ENCODE measurements at regions not wholly inside any gene's neighbourhood (a gene's known extent, or its start where the extent isn't known, plus 50 kb on each side); places are given as distances from the start of the nearest gene placed in this dataset.
A peak's percentile ranks its signal among the peaks of the same experiment; 100 is the strongest.
"Not testable (repeated sequence)": the region's sequence is repeated elsewhere in the genome, so short reads cannot be mapped to it uniquely, and the experiment has no call there.

DNA sequence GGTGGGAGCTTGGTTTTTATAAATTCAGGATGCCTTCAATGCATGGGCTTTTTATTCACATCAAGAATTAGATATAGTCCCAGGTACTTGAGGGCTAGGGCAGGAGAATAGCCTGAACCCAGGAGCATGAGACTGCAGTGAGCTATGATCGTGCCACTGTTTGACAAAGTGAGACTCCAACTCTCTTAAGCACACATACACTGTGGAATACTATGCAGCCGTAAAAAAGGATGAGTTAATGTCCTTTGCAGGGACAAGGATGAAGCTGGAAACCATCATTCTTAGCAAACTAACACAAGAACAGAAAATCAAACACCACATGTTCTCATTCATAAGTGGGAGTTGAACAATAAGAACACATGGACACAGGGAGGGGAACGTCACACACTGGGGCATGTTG lies 470.0 kb downstream of the SETD4 start:
- not testable (repeated sequence) for DNase-seq

DNA sequence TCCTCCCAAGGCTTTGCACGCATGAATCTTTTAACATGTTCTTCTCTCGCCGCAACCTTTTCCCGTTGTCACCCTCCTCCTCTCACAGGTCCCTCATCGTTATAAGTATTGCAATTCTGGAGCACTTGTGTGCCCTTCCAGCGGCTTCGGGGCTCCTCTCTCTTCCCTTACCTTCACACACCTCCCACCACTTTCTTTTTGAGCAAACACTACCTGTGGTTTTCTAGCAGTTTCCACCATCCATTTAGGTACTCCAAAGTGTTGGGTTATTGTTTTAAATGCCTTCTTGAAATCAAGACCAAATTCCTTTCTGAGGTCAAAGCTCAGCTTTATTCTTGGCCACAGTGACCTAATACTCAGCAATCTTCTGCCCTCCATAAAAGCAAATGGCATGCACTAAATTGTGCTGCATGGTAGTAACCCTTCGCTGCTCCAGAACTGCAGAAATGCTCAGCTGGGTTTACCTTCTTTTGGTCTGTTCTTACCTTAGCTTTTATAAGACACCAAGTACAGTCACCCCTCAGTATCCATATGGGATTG lies 472.4 kb downstream of the SETD4 start:
- DNase-seq, result no peak

DNA sequence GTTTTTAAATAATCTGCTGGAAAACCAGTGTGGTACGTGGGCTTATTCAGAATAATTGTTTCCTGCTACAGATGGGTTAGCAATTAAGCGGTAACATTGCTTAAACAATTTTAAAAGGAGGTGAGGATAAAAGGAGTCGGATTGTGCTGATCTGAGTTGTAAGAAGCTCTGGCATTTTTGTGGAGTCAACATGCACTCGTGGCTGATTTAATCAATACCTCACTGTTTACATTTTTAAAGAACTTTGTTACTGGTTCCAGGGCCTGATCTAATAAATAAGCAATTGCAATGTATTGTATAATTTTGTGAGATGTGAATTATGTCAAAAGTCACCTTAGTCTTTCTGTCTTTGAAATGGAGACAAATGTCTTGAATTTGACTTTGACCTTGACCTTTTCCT lies 474.0 kb downstream of the SETD4 start:
- no peak for DNase-seq

DNA sequence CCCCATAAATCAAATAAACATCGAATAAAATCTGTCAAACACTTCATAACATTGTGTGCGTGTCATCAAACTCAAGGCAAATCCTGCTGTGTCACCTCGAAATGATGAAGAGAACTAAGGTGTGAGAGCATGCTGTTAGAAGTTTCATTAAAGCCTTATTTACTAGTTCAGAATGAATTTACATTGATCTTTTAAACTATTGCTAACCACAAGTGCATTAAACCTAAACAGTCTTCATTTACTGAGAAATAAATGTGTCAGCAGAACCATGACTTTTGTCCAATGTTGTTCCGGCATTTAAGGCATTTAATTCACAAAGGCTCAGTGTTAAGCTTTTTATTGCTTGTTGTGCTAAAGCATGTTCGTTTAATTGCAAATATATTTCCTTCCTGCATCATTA lies 474.4 kb downstream of the SETD4 start:
- no peak for DNase-seq

DNA sequence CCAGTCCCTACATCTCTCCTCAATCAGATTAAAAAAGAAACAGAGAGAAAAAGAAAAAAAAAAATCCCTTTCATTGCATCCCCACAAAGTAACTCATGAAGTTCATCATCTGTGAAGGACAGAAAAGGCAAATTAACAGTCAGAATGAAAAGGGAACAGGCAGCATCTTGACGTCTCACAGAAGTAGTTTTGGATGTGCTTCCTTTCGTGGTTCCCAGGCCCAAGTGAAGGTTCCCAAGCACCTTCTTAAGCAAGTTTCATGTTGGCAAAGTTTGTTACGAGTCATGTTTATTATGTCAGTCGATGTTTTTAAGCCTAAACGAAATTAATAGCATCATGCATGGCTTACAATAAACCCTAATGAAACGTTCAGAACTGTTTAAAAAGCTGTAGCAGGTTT lies 475.2 kb downstream of the SETD4 start:
- DNase-seq, result no peak

DNA sequence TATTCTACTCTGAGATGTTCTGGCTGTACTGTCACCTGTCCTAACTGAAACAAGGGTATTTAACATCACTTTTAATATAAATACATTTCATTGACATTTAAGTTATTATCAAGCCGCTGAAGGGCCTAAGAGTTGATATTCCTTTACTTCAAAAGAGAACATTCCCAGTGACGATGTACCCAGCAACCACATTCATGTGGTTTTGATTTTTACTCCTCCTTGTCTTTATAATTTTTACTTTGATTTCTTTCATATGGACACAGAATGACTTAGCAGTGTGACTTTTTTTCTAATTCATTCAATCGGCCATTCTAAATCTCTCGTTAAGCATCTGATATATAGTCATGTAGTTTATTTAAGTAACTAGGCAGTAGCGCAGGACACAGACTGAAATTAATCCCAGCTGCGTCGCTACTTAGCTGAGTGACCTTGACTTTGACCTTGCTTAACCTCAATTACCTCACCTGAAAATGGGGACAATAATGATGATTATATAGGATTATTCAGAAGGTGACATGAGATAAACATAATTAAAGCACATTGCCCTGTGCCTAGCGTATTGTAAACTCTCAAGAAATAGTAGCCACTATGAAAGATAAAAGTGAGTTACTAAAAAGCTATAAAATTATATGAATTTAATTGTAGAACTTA lies 476.6 kb downstream of the SETD4 start:
- no peak for DNase-seq

DNA sequence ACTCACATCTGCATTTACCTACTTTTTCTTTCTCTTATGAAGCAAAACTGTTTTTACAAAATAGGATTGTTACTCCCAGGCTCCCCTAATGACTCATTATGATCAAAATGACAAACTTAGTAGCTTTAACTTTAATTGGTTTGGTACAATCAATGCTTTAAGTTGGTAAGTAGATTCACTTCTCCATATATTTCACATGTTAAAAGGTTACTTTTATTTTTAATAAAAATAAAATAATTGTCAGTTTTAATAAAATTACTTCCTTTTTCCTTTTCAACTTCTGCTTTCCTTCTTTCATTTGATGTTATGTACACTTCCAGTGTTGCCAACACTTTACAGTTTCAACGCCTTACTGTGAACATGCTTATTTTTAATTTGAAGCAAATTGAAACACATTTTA lies 477.6 kb downstream of the SETD4 start:
- DNase-seq, result no peak

DNA sequence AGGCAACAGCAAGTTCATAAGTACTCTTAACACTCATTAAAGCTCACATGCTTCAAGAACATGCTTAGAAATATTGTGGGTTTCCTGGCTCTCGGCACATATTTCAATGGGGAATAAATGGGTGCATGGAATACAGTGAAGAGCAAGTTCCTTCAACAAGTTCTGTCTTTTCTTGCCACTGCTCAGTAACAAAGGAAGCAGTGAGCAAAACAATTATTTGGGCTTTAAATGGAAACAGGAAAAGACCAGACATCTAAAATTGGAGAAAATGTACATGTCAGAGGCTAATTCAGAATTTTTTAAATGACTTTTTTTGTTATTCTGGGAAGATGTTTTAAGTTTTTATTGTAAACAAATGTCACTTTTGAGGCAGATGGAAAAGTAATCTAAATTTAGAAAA lies 478.7 kb downstream of the SETD4 start:
- no peak for DNase-seq

DNA sequence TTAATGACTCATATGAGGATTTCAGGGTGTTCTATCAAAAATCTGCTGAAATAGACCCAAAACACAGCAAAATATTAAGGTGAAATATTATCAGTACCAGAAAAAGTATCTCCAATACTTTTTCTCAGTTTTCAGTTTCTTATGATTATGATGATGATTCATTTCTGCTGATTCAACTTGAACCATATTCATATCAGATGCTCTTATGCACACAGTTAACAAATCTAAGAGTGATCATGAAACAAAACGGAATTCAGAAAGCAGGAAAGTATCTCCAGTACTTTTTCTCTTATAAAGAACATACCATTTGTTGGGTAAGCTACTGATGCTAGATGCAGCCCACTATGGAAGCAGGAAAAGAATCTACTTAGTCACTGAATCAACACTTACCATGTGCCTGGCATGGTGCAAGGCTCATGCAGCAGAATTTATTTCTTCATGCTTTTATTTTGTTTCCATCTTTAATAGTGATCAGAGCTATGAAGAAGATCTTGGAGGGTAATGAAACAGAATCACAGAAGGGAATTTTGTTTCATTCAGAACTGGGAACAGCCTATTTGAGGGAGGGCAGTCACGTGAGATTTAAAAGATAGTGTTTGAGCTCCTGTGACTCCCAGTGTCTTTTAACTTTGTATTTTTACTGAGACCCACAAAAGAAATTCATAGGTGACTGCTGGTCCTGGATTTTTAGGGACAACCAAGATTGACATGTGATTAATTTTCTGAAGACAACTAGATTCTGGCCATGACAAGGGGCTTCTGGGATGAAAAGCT lies 480.6 kb downstream of the SETD4 start:
- no peak for DNase-seq

DNA sequence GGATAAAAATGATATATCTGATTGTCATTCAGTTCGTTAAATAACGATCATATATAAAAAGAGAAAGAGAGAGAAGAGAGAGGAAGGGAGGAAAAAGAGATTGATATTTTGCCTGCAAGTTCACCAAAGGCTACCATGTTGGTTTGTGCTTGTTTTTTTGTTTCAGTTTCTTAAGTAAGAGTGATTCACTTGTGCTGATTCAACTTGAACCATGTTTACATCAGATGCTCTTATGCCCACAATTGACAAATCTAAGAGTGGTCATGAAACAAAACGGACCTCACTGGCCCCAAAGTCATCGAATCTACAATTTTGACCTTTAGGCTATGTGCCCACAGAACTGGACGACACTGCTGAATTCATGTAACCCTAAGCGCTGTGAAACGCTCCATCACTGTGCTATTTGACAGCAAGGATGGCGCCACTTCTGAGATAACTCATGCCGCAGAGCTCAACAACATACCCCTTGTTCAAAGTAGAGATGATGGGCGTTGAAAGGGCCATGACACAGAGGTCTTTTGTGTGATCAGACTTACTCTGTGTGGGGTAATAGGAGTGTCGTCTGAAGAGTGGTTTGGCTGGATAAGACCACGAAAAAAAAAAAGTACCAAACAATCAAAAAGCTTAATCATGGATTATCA lies 481.4 kb downstream of the SETD4 start:
- DNase-seq, result no peak

DNA sequence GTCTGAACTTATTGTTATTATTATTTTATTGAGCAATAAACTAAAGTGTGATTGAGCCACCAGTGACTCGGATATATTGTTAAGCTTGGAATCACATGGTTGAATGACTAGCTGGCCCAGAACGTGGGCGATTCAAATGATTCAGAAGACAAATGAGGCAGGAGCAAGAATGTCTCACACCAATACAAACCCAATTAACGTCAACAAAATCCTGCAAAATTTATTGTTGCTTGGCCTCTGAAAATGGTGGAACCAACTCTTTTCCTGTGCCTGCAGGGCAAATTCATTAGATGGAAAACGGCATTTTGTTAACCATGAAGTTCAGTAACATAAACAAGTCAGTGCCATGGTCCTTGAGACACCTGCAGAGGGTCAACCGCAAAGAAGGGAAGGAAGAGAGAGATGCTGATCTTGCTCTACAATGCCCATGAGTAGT lies 482.0 kb downstream of the SETD4 start:
- no peak for DNase-seq

DNA sequence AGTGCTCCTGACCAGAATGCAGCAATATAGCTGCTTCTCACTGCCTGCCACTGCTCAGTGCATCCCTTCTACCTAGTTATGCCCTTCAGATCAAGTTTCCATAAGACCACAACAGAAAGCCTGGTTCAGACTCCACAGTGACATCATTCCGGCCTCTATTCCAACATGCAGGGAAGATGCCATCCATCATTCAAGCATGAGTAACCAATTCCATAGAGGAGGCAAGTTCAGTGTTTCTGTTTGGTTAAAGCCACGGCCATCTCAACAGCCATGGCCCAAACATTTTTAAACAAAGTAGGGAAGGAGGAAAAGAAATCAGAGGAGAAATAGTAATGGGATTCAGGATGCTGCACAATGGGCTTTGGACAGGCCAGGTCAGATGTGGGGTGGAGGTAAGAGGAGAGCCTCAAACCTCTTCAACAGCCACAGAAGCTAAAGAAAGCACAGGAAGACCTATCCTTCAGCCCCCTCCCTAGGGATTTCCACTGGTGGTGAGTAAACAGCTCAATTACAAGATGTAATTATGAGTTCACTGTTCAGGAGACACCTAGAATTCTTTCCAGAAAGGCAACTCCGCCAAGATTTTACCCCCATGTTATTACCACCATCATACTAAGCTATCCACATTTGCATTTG lies 484.9 kb downstream of the SETD4 start:
- no peak for DNase-seq

DNA sequence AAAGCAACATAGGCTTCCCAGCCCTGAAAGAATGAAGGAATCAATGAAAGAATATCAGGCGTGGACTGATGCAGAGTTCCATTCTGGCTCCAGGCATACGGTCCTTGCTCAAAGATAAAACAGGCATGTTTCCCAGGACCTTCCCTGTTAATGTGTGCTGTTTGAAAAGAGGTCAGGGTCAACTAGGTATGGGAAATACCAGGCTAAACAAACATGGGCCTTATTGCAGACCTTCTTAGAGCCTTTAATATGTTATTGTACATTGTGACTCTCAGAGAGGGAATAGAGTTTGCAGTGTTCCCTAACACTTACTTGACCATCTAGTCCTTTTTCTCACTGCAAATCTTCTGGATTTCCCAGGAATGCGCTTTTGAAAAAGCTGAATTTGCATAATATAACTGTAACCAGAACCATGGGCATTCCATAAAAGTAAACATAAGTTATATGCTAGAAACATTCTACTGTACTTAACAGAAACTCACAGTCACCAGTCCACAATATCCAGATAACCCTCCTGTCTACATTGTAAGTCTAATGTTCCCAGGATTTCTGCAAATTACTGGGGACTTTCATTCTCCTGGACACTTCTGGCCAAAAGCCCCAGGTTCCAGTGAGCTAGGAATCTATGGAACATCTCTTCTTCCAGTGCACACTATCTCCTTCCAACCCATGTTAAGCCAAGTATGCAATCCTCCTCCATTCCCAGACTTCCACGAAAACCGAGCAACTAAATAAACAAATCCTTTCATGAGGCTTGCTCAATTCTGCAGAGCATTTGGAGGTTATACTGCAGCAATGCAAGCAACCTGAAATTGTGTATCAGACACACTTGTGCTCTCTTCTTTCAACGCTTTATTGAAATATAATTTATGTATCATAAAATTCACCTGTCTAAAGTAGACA lies 486.6 kb downstream of the SETD4 start:
- DNase-seq, result no peak

DNA sequence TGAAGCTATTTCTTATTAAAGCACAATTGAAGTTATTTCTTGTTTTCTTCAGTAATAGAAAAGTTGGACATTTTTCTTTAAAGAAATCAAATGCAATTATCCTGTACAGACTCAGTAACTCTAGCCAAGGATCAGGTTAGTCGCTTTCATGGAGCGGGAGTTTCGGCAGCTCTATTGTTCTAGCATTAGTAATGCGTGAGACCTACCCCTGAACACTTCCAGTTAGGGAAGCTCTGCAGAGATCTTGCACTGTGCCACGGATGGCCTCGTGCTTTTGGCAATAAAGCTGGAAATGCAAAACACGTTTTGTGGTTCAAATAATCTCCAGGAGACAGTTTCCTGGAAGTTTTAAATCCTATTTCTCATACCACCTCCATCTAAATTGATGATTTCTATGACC lies 488.4 kb downstream of the SETD4 start:
- no peak for DNase-seq

DNA sequence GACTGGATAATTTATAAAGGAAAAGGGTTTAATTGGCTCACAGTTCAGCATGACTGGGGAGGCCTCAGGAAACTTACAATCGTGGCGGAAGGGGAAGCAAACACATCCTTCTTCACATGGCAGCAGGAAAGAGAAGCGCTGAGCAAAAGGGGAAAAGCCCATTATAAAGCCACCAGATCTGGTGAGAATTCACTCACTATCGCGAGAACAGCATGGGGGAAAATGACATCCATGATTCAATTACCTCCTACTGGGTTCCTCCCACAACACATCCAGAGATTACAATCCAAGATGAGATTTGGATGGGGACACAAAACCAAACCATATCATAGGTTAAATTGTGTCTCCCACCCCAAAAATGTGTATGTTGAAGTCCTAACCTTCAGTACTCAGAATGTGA lies 491.7 kb downstream of the SETD4 start:
- no peak for DNase-seq

DNA sequence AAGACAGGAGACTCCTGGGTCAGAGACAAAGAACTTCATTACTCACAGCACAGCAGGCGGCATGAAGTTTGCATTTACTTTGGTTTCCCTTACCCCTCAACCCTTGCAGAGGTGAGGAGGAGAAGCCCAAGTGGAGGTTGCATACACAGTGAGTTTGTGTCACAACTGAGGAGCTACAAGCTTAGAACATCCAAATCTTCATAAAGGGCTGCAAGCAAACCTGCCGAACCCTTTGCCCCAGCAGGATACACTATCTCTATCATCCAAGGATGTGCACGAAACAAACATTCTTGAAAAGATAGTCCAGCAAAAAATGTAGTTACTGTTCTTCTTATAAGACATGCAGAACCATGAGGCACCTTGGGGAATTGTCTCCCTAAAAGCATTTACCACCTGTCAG lies 493.5 kb downstream of the SETD4 start:
- DNase-seq, result no peak

DNA sequence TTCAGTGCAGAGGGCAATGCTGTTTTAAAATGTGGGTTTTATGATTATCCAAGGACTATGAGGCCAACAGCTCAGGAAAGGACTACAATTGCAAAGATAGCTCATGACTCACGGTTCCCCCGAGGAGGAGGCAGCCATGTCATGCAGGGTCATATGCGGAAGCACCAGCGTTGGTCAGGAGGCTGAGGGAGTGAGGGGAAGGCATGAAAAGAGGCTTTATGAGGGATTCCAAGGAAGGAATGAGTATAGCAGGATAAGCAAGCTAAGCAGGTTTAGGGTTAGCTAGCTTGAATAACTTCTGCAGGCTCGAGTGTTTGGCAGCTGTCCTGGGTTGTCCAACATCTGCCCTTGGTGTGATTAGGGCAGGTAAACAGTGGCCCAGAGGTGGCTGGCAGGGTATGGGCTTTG lies 495.1 kb downstream of the SETD4 start:
- no peak for DNase-seq

DNA sequence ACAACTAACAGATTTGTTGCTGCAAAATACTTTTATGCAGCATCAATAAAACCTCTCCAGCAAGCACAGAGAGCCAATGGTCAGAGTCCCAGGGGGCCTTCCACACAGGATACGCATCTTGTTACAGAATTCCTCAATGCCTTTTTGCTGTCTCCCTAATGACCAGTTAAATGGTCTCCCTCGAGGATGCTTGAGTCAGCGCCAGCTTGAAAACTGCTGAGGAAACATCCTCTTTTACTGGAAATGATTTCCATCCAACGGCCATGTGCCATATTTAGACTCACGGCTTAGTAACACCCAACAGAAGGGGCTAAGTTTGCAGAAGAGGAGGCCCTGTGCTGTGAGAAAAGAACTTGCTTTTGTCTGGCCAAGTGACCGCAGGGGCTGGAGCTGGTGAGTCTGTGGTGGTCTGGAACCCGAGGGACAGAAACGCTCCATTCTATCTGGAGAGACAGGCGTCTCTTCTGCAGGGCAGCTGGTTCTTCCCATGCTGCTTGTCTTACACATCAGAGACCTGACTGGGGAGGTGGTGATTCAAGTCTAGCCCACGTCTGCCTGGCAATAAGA lies 496.4 kb downstream of the SETD4 start:
- peak; percentile 24 to 65 for DNase-seq

DNA sequence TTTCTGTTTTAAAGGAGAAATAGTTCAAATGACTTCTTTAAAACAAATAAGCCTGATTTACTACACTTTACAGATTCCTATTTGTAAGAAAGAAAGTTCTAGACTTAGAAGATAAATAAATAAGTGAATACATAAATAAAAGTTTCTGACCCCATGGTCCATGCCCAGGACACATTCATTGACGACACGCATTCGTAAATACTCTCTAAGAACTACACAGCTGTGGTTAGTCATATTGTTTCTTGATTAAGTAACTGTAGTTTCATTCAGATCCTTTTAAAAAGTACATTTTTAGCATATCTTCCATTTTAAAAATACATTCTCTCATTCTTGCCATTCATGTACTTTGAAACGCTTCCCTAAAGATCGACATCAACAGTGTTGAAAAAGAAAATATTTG lies 497.4 kb downstream of the SETD4 start:
- no peak for DNase-seq

DNA sequence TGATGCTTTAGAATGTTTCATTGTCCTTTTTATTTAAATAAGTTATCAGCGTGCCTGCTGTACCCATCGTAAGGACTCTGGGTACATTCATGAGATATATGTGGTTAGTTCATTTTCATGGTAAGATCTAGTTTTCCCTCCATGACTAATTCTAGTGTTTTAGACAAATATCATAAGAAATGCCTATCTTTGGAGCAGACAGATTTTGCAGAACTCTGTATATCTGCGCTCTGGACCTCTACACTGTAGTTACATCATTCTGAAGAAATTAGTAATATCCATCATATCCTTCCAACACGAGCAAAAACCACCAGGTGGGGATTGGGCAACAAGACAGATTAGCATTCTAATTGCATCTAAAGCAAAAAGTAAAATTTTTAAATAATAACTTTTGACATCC lies 499.2 kb downstream of the SETD4 start:
- DNase-seq, result no peak

DNA sequence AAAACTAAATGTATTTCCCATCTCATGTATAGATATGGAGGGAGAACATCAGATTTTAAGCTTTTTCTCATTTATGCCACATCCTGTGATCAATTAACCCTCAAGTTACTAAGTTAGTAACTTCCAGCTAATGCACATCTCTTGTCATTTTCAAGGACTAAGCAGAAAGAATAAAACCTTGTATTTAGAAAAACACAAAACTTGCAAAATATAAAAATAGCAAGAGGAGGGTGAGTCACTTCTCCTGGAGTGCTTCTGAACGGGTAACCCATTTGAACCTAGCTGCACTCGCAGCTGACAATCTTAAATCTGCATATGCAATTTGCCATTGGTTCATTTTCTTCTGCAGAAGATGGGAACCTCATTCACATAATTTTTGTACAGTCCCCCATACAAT lies 500.5 kb downstream of the SETD4 start:
- DNase-seq, result no peak
